Activated CD8-positive, alpha-beta memory T cell treated with anti-CD3 and anti-CD28 coated beads for 4 hours (primary cell): ENCODE measurements at regions not wholly inside any gene's neighbourhood (a gene's known extent, or its start where the extent isn't known, plus 50 kb on each side); places are given as distances from the start of the nearest gene placed in this dataset.

ENCODE experiments used
- DNase-seq, 2 donors: peaks; one replicate each; pipeline ENCODE4 v3.0.0-alpha.2; 2020; ENCODE audit warnings: low read depth in 2 of 2

DNA sequence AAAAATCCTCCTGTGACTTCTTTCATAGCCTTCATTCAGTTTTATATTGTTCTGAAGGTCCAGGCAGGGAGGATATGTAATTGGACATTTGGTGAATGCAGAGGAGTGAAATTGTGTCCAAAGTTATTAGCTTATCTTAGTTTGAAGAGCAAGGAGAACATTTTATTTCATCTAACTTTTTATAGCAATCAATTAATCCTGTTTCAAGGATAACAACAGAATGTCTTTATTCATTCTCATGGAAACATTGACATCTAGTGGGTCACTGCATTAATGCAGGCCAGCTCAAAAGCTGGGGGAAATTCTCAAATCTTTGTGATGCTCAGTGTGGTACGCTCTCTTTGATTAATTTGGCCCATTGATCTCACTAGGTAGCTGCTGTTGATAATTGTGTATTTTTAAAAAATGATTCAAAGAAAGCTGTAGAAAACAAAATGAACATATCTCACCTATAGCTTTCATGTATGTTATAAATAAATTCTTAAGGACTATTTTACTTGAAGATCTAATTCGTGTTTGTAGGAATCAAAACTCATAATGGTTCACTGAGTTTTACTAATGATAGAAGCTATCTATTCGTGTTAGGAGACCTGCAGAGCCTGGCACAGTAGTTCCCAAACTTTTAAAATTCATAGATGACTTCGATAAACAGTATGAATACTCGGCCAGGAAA, 150.8 kb upstream of the KCNMB2 start:
- peak in 1 of 2 donors; percentile 1 for DNase-seq

GRCh38 chr3:178386401-178386800, 149.8 kb upstream of the KCNMB2 start:
- DNase-seq, result no peak

GRCh38 chr3:178386880-178387279, 149.4 kb upstream of the KCNMB2 start:
- DNase-seq, result no peak

GRCh38 chr3:178388473-178388872, 147.8 kb upstream of the KCNMB2 start:
- no peak for DNase-seq

DNA sequence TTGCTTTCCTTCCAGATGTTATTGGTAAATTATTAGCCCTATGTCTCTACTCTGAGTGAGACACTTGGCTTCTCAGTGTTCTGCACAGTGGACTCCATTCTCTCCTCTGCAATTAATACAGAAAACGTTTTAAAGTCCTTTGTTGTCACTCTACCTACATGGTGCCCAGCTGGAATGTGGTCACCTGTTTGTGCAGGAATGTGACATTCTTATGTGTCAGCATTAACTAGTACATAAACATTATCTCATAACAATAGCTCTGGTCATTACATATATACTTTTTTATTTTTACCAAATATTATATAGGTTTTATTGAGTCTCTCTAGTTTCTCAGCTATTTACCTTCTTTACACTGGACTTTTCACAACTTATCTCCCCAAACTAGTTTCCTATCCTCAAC, 147.0 kb upstream of the KCNMB2 start:
- DNase-seq, result no peak

DNA sequence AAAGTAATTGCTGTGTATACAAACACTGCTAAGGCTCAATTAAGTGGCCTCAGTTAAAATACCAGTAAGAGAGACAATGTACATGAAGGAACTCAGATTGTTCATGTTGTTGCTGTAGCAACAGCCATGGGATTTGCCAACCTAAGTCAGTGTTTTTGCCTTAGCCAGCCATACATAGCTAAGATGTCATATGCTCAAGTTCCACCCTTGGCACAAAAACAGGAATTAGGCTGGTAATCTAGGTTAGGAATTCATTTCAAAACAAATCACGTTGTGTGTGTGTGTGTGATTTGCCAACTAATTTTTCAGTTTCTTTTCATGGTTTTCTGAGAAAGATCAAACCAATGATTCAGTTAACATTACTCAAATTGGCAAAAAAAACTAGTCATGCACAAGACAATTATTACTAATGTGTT, 143.7 kb upstream of the KCNMB2 start:
- no peak for DNase-seq

DNA sequence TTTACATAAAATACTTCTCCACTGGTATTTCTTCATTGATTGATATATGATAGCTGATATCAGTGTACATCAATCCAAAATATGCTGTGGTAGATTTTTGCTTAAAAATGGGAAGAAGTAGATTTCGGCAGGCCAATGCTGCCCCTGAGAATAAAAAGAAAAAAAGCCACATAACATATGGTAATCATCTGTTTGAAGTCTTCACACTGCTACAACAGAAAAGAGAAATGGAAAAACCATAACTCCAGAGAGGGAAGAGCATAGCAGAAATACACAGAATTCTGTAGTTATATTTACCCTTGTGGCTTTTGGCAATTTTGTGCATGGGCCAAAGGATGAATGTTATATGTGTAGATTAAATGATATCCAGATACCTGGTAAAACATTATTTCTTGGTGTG, 143.1 kb upstream of the KCNMB2 start:
- no peak for DNase-seq

DNA sequence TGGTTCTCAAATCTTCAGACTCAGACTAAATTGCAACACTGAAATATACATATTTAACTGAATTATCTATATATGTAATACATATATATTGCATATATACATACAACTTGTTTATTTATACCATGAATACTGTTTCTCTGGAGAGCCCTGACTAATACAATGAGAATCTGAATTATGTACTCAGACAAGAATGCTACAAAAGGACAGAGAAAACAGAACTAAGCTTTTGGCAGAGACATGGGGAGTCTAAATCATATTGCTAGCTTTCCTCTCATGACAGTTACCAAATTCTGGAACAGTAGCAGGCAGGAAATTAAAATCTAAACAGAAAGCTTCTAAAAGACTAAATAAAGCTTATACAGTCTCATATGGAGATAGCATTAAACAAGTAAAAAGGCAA, 142.4 kb upstream of the KCNMB2 start:
- no peak for DNase-seq

- no peak for DNase-seq
Measured at GRCh38 chr3:178396318-178396717, 139.9 kb upstream of the KCNMB2 start.

- no peak for DNase-seq
Measured at GRCh38 chr3:178397202-178397601, 139.0 kb upstream of the KCNMB2 start.

DNA sequence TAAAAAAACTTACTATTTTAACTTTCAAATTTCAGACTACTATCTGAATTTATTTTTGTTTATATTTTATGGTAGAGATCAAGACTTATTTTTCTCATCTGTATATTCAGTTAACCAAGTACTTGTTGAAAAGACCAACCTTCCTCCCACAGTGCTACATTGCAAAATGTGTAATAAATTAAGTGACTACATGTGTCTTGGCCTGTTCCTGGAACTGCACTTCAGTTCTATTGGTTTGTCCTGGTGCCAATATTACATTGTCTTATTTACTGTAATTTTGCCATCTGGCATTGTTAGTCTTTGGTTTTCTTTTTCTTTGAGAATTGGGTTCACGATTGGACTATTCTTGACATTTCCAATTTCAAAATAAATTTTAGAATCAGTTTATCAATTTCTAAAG, 138.4 kb upstream of the KCNMB2 start:
- no peak for DNase-seq

- DNase-seq, result no peak
Measured at GRCh38 chr3:178404961-178405360, 131.3 kb upstream of the KCNMB2 start.

DNA sequence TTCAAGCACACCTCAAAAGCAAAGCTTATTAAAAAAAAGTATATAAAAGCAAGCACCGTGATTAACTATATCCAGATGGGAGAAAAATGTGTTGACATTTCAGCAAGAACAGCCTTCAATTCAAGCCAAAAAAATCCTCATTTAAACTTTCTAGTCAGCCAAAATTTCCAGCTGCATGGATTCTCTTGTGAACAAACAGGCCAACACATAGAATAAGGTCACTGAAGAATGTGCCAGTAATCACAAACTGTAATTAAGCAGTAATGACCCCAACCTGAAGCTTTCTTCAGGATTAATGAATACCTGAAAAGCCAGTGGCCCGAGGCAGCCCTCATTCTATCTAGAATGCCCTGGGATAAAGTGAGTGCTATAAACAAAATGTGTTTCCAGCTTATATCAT, 130.7 kb upstream of the KCNMB2 start:
- DNase-seq, result no peak

- no peak for DNase-seq
Measured at GRCh38 chr3:178406206-178406605, 130.0 kb upstream of the KCNMB2 start.

DNA sequence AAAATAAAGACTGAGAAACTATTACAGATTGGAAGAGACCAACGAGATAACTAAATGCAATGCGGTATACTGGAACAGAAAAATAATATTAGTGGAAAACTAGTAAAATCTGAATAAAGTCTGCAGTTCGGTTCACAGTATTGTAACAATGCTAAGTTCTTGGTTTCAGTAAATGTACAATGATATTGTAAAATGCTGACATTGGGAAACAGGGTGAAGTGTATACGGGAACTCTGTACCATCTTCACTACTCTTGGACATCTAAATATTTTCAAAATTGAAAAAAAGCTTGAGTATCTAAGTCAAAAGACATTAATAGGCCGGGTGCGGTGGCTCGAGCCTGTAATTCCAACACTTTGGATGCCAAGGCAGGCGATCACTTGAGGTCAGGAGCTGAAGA, 120.9 kb upstream of the KCNMB2 start:
- no peak for DNase-seq

DNA sequence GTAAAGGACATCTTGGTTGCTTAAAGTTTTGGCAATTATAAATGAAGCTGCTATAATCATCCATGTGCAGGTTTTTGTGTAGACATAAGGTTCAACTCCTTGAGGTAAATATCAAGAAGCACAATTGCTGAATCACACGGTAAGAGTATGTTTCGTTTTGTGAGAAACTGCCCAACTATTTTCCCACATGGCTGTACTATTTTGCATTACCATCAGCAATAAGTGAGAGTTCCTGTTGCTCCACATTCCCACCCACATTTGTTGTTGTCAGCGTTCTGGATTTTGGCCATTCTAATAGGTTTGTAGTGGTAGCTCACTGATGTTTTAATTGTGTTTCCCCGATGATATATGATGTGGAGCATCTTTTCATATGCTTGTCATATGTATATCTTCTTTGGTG, 118.5 kb upstream of the KCNMB2 start:
- no peak for DNase-seq

DNA sequence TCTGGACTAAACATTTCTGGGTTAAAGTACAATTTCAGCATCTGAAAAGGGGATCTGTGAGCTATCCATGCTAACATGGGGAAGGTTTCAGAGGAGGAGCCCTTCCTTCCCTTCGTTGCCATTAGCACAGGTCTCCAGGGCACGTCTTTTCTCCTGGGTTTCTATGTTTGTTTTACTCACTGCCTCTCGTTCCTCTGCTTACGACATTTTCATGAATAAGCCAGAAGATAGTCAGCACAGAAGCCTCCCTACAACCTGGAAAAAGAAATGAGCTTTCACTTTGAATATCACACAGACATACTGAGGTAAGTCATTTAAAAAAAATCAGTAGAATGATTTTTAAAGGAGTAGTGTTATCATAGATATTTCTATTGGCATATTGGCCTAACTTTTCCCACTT, 117.2 kb upstream of the KCNMB2 start:
- DNase-seq, result no peak

GRCh38 chr3:178420033-178420432, 116.2 kb upstream of the KCNMB2 start:
- DNase-seq, result no peak

DNA sequence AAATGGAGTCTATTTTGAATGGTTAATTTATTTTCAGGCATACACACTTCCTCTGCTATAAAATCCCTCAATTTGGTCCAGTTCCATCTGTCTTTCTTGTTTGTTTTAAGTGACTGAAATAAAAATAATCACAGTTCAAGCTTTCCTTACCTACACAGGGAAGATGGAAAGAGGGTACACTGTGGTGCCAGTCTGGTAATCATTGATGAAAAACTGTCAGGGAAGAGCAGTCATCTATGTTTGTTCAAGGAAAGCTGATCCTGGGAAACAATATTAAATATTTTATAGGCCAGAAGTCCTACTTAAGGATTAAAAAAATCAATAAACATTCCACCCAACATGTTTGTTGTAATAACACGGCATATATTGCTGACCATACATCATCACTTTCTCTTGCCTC, 115.2 kb upstream of the KCNMB2 start:
- no peak for DNase-seq

DNA sequence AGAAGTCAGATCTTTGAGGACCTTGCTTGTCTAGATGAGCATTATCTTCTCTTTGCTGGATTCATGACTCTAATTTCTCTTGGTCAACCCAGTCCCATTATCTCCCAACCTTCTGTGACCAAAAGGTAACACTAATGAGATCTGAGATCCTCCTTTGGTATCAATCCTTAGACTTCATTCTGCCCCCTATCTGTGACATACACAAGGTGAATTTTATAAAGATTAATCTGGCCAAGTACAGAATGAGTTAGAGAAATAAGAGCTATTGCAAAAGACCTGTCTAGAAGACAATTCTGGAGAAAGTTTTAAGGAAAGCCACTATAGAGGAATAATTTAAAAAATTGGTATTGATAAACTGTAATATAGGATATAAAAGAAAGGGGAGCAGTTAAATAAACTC, 113.8 kb upstream of the KCNMB2 start:
- no peak for DNase-seq

DNA sequence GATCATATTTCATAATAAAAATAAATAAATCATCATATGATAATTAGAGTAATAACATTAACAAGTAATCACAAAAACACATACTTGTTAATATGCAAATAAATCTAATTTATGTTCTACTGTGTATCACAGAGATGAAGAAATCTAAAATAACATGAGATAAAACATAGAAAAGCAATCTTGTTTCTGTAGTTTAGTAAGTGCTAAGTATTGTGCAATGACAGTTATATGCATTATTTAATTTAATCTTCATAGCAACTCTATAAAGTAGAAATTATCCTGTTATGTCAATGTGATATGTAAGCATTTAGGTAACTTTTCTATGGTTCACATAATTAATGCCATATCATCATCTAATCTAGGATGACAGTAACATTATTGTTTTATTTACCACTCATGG, 108.2 kb upstream of the KCNMB2 start:
- DNase-seq, result no peak

DNA sequence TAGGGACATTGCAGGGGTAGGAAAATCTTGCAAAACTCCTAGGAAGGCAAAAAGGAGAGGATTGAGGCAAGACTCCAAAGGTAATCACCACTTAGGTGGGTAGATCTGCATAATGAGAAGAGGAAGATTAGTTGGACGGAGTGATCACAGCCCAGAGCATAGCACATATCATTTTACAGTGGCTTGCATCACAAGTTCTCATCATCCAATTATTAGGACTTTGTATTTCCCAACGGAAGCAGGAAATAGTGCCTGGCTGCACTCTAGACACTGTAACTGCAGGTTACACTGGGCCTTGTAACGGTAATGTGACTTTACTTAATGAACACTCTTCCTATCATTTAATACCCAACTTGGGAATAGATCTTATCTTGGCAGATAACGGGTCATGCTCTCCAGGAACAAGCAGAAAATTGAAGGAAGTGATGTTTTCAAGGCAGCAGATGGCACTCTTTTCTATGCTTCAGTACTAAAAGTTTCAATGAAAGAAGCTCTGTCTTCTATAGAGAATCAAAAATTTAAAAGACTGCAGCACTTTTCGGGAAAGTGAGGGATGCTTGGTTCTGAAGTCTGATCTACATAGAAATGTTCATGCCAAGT, 101.9 kb upstream of the KCNMB2 start:
- DNase-seq, result no peak

DNA sequence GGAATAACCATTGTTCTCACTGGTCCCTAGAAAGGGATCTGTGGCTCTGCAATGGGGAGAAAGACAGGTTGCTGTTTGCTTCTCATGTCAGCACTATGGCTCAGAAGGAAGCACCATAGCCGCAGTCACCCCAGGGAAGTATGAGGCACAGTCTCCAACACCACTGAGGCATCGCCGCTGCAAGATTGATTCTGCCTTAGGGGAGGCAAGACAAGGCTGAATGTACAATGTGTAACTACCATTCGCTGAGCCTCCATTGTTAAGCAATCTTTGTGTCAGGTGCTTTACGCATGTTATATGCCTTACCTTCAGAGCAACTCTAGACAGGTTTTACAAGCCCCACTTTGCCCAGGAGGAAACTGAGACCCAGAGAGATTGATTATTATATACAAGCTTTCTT, 100.7 kb upstream of the KCNMB2 start:
- DNase-seq, result no peak

GRCh38 chr3:178436773-178437172, 99.5 kb upstream of the KCNMB2 start:
- DNase-seq, result no peak
